HEK293 (cell line): ENCODE measurements at regions not wholly inside any gene's neighbourhood (a gene's known extent, or its start where the extent isn't known, plus 50 kb on each side); places are given as distances from the start of the nearest gene placed in this dataset.

ENCODE experiments used
- CTCF ChIA-PET: fragments of 350-600 bp; formaldehyde crosslinking; extraction: SDS; loops from one replicate; lab custom pipeline; 2021; ENCODE audit warnings: antibody characterized with exemption; lab: Yijun Ruan, JAX
- POLR2A ChIA-PET: fragments of 300-600 bp; formaldehyde crosslinking; extraction: SDS; loops from one replicate; lab custom pipeline; 2020; ENCODE audit warnings: antibody characterized with exemption, inconsistent platforms; lab: Yijun Ruan, JAX
- H3K27ac ChIP-seq: fragments of 200-500 bp; sonication (Bioruptor generic); 2 replicates; pipeline ENCODE4 v1.5.1; 2014; ENCODE audit warnings: low read depth, low read length, control low read depth, inconsistent platforms; ENCODE audit errors: extremely low read depth
- H3K36me3 ChIP-seq, 2 experiments: fragments of 200-500 bp in 1 of 2; sonication (Bioruptor generic) in 1 of 2; 1 replicate in 1 of 2; 2 replicates in 1 of 2; pipeline ENCODE4 v1.5.1; 2014 to 2017; ENCODE audit warnings: inconsistent platforms in 2 of 2, low read length in 2 of 2; ENCODE audit not compliant: control insufficient read depth in 2 of 2, insufficient read depth in 1 of 2
- H3K4me1 ChIP-seq: fragments of 200-500 bp; sonication (Bioruptor generic); 2 replicates; pipeline ENCODE4 v1.5.1; 2014; ENCODE audit warnings: mild to moderate bottlenecking, low read length, inconsistent platforms; ENCODE audit not compliant: control insufficient read depth, insufficient read depth
- H3K4me3 ChIP-seq: 2 replicates; pipeline ENCODE4 v1.5.1; 2011; ENCODE audit warnings: low read depth, mild to moderate bottlenecking, control low read depth, low read length, moderate library complexity
- H3K9me3 ChIP-seq: fragments of 200-500 bp; sonication (Bioruptor generic); 2 replicates; pipeline ENCODE4 v1.5.1; 2014; ENCODE audit warnings: low read depth, low read length, inconsistent platforms; ENCODE audit not compliant: control insufficient read depth, insufficient read depth
- ELK4 ChIP-seq: IDR thresholded peaks from 2 replicates; pipeline ENCODE4 v1.6.1; 2011; ENCODE audit warnings: mild to moderate bottlenecking, low read depth, low read length, borderline replicate concordance
- GLIS1 ChIP-seq: fragments of 450-650 bp; formaldehyde crosslinking; IDR thresholded peaks from 2 replicates; pipeline ENCODE4 v1.5.1; 2016; ENCODE audit warnings: missing biosample characterization, missing genetic modification characterization
- HIC1 ChIP-seq: fragments of 450-650 bp; formaldehyde crosslinking; IDR thresholded peaks from 2 replicates; pipeline ENCODE4 v1.5.1; 2016; ENCODE audit warnings: missing biosample characterization, missing genetic modification characterization
- PRDM10 ChIP-seq: fragments of 450-650 bp; formaldehyde crosslinking; IDR thresholded peaks from 2 replicates; pipeline ENCODE4 v1.5.1; 2016; ENCODE audit warnings: missing biosample characterization, missing genetic modification characterization
- REPIN1 ChIP-seq: fragments of 450-650 bp; formaldehyde crosslinking; IDR thresholded peaks from 2 replicates; pipeline ENCODE4 v1.5.1; 2017; ENCODE audit warnings: missing biosample characterization, missing genetic modification characterization, low read depth
- SP7 ChIP-seq: fragments of 450-650 bp; formaldehyde crosslinking; IDR thresholded peaks from 2 replicates; pipeline ENCODE4 v1.5.1; 2016; ENCODE audit warnings: missing biosample characterization, missing genetic modification characterization
- ZNF132 ChIP-seq: fragments of 450-650 bp; formaldehyde crosslinking; IDR thresholded peaks from 2 replicates; pipeline ENCODE4 v1.5.1; 2017; ENCODE audit warnings: missing biosample characterization, missing genetic modification characterization, borderline replicate concordance
- ZNF174 ChIP-seq: fragments of 450-650 bp; formaldehyde crosslinking; IDR thresholded peaks from 2 replicates; pipeline ENCODE4 v1.5.0; 2017; ENCODE audit warnings: missing biosample characterization, mild to moderate bottlenecking, missing genetic modification characterization
- ZNF184 ChIP-seq: fragments of 450-650 bp; IDR thresholded peaks from 2 replicates; pipeline ENCODE4 v1.5.1; 2018; ENCODE audit warnings: missing biosample characterization, mild to moderate bottlenecking, missing genetic modification characterization
- ZNF223 ChIP-seq: fragments of 450-650 bp; formaldehyde crosslinking; IDR thresholded peaks from 2 replicates; pipeline ENCODE4 v1.5.1; 2016; ENCODE audit warnings: missing biosample characterization, missing genetic modification characterization
- ZNF354C ChIP-seq: fragments of 450-650 bp; formaldehyde crosslinking; IDR thresholded peaks from 2 replicates; pipeline ENCODE4 v1.5.1; 2016; ENCODE audit warnings: missing biosample characterization, missing genetic modification characterization, low read depth, borderline replicate concordance
- ZNF426 ChIP-seq: fragments of 450-650 bp; formaldehyde crosslinking; IDR thresholded peaks from 2 replicates; pipeline ENCODE4 v1.5.1; 2017; ENCODE audit warnings: missing biosample characterization, missing genetic modification characterization, mild to moderate bottlenecking, inconsistent platforms, moderate library complexity
- ZNF48 ChIP-seq: fragments of 450-650 bp; formaldehyde crosslinking; IDR thresholded peaks from 2 replicates; pipeline ENCODE4 v1.5.1; 2016; ENCODE audit warnings: missing biosample characterization, missing genetic modification characterization
- ZNF585B ChIP-seq: fragments of 450-650 bp; formaldehyde crosslinking; IDR thresholded peaks from 2 replicates; pipeline ENCODE4 v1.5.1; 2016; ENCODE audit warnings: missing biosample characterization, missing genetic modification characterization
- ZNF623 ChIP-seq: fragments of 450-650 bp; formaldehyde crosslinking; IDR thresholded peaks from 2 replicates; pipeline ENCODE4 v1.5.1; 2016; ENCODE audit warnings: missing biosample characterization, missing genetic modification characterization
- ZNF624 ChIP-seq: fragments of 450-650 bp; formaldehyde crosslinking; IDR thresholded peaks from 2 replicates; pipeline ENCODE4 v1.5.1; 2017; ENCODE audit warnings: missing biosample characterization, missing genetic modification characterization
- ZNF626 ChIP-seq: fragments of 450-650 bp; sonication (Bioruptor Pico); formaldehyde crosslinking; IDR thresholded peaks from 2 replicates; pipeline ENCODE4 v1.5.1; 2018; ENCODE audit warnings: missing biosample characterization, missing genetic modification characterization, inconsistent platforms
- ZNF645 ChIP-seq: fragments of 450-650 bp; formaldehyde crosslinking; IDR thresholded peaks from 2 replicates; pipeline ENCODE4; 2016; ENCODE audit warnings: missing biosample characterization, missing genetic modification characterization
- ZNF701 ChIP-seq: fragments of 450-650 bp; formaldehyde crosslinking; IDR thresholded peaks from 2 replicates; pipeline ENCODE4 v1.5.1; 2016; ENCODE audit warnings: missing biosample characterization, missing genetic modification characterization
- ZNF76 ChIP-seq: fragments of 450-650 bp; formaldehyde crosslinking; IDR thresholded peaks from 2 replicates; pipeline ENCODE4; 2016; ENCODE audit warnings: low read depth, missing biosample characterization, missing genetic modification characterization, borderline replicate concordance
- ZNF777 ChIP-seq: fragments of 450-650 bp; formaldehyde crosslinking; IDR thresholded peaks from 2 replicates; pipeline ENCODE4 v1.5.1; 2017; ENCODE audit warnings: missing biosample characterization, missing genetic modification characterization, borderline replicate concordance
- TF ChIP-seq, protein P1 (sequence below): fragments of 450-650 bp; formaldehyde crosslinking; optimal IDR thresholded peaks from 2 replicates; pipeline ENCODE3; 2016; ENCODE audit warnings: missing biosample characterization, mild to moderate bottlenecking, missing genetic modification characterization
- TF ChIP-seq, protein P2 (sequence below): fragments of 450-650 bp; formaldehyde crosslinking; IDR thresholded peaks from 2 replicates; pipeline ENCODE4 v1.5.1; 2016; ENCODE audit warnings: missing biosample characterization, missing genetic modification characterization

DNA sequence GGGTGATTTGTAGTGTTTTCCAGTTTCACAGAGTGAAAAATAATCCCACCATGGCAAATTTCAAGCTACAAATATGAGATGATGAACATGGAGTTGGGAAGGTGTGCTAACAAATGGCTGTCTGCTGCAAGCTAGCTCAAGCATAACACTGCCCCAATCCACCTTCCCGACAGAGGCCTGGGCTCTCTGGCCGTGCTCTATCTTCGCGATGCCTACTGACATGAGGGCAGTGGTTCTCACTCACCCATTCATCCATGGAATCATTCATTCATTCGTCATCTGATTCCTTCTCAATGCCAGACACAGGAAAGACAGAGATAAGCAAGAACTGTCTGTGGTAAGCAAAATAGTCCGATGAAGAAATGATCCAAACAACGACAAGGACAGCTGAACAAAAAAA, 65.4 kb downstream of the ZNF467 start (continued):
- TF ChIP-seq ELK4 (no peak), REPIN1 (tag by site-specific recombination) (no peak)
- TF ChIP-seq, all 188 proteins: peak for 0

- POLR2A ChIA-PET: interaction anchor here (1.1 kb wide), 1 partner anchor 11 kb away, joined by 3 read pairs; no protein-coding TSS in a partner anchor
- Histone ChIP-seq H3K27ac (no peak overlapping the region), H3K4me3 (no peak overlapping the region), H3K4me1 (no peaks in the 10 kb centered on the region), H3K36me3 (no peaks in the 10 kb centered on the region), H3K9me3 (no peaks in the 10 kb centered on the region)
- CTCF ChIA-PET: interaction anchor here (1.0 to 2.2 kb wide), 3 partner anchors 9 to 44 kb away, joined by 3 to 12 read pairs (median 3); no protein-coding TSS in a partner anchor
- no peak for TF ChIP-seq ZNF48
- no peak for TF ChIP-seq ZNF132 (tag by site-specific recombination)
- TF ChIP-seq, protein P1, sequence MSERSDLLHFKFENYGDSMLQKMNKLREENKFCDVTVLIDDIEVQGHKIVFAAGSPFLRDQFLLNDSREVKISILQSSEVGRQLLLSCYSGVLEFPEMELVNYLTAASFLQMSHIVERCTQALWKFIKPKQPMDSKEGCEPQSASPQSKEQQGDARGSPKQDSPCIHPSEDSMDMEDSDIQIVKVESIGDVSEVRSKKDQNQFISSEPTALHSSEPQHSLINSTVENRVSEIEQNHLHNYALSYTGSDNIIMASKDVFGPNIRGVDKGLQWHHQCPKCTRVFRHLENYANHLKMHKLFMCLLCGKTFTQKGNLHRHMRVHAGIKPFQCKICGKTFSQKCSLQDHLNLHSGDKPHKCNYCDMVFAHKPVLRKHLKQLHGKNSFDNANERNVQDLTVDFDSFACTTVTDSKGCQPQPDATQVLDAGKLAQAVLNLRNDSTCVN: no peak
- TF ChIP-seq PRDM10: no peak
- no peak for TF ChIP-seq ZNF184 (tag by site-specific recombination)
- TF ChIP-seq, protein P2, sequence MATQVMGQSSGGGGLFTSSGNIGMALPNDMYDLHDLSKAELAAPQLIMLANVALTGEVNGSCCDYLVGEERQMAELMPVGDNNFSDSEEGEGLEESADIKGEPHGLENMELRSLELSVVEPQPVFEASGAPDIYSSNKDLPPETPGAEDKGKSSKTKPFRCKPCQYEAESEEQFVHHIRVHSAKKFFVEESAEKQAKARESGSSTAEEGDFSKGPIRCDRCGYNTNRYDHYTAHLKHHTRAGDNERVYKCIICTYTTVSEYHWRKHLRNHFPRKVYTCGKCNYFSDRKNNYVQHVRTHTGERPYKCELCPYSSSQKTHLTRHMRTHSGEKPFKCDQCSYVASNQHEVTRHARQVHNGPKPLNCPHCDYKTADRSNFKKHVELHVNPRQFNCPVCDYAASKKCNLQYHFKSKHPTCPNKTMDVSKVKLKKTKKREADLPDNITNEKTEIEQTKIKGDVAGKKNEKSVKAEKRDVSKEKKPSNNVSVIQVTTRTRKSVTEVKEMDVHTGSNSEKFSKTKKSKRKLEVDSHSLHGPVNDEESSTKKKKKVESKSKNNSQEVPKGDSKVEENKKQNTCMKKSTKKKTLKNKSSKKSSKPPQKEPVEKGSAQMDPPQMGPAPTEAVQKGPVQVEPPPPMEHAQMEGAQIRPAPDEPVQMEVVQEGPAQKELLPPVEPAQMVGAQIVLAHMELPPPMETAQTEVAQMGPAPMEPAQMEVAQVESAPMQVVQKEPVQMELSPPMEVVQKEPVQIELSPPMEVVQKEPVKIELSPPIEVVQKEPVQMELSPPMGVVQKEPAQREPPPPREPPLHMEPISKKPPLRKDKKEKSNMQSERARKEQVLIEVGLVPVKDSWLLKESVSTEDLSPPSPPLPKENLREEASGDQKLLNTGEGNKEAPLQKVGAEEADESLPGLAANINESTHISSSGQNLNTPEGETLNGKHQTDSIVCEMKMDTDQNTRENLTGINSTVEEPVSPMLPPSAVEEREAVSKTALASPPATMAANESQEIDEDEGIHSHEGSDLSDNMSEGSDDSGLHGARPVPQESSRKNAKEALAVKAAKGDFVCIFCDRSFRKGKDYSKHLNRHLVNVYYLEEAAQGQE (tag by site-specific recombination): no peak
- no peak for TF ChIP-seq ZNF623 (tag by site-specific recombination)
- no peak for TF ChIP-seq ZNF777 (tag by site-specific recombination)
- peak; percentile 39 for TF ChIP-seq SP7
- TF ChIP-seq ZNF223 (tag by site-specific recombination): no peak
- TF ChIP-seq ZNF426: no peak
- TF ChIP-seq ZNF174 (tag by site-specific recombination): no peak
- no peak for TF ChIP-seq ZNF354C (tag by site-specific recombination)
- TF ChIP-seq ZNF585B (tag by site-specific recombination): no peak
- no peak for TF ChIP-seq HIC1 (tag by site-specific recombination)
- no peak for TF ChIP-seq ZNF645 (tag by site-specific recombination)
- no peak for TF ChIP-seq ZNF76 (tag by site-specific recombination)
- TF ChIP-seq ZNF624 (tag by site-specific recombination): no peak
- peak; percentile 62 for TF ChIP-seq GLIS1
- TF ChIP-seq ZNF701 (tag by site-specific recombination): no peak
- 0 out of 2 replicates have a peak, but pooled peaks have one; percentile 10 for TF ChIP-seq ZNF626 (tag by site-specific recombination)
These were observed 65.9 kb downstream of the ZNF467 start for GRCh38 chr7:149707448-149707886.
